ENCODE measurements at regions not wholly inside any gene's neighbourhood (a gene's known extent, or its start where the extent isn't known, plus 50 kb on each side); places are given as distances from the start of the nearest gene placed in this dataset.
"Not testable (repeated sequence)": the region's sequence is repeated elsewhere in the genome, so short reads cannot be mapped to it uniquely, and the experiment has no call there.

DNA sequence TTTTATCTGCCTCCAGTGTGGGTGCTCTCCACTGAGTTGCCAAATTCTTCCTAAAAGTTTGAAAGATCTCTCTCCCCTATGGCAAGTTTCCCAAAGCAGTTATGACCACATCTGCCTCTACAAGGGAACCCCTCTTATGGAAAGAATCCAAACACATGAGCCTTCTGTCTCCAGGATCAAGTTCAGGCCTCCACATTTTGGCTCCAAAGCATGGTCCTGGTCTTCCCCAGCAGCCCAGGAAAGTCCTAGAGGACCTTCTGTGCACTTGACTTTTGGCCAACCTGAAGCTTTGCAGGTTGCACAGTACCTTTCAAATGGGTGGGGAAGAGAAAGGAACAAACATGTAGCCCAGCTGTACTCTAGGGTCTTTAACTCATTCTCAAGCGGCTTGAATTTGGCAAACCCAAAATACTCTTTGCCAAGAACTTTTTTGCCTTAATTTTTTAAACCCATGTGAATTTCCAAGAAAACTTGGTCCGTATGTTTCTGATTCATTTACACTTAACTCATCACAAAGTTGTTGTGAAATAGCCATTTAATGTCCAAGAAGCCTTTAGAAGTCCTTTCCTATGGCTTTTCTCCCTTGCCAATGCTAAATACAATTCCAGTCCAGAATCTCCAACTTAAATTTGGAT, 240.1 kb upstream of the TBX18 start:
- no peak for DNase-seq

DNA sequence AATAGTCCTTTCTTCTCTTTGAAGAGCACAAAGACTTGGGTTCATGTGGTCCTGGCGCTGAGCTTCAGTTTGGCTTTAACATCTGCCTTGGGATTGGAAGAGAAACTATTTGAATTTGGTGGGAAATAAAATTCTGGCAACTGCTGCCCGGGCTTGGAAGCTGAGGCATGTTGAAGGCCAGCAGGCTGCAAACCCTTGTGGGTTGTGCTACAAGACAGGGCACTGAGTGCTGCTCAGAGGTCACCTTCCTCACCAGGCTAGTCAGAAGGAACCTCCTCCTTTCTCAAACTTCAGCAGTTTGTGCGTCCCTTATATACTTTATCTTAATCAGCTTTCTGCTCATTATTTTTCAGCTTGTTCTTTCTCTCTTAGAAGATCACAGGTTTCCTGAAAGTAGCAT, 238.4 kb upstream of the TBX18 start:
- no peak for DNase-seq

DNA sequence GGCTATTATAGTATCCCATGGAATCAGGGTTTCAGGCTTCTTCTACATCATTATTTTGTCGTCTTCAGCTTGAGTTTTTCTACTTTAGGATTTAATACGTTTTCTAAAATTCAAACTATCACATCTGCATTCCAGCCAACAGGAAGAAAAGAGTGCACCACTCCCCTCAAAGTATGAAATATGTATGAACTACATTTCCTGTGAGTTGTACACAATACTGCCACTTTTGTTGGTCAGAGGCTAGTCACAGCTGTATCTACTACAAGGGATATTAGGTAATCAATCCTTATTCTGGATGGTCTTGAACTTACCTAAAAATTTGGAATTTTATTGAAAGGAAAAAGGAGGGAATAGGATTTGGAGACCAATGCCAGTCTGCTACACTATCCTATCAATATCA, 235.6 kb upstream of the TBX18 start:
- no peak for DNase-seq

DNA sequence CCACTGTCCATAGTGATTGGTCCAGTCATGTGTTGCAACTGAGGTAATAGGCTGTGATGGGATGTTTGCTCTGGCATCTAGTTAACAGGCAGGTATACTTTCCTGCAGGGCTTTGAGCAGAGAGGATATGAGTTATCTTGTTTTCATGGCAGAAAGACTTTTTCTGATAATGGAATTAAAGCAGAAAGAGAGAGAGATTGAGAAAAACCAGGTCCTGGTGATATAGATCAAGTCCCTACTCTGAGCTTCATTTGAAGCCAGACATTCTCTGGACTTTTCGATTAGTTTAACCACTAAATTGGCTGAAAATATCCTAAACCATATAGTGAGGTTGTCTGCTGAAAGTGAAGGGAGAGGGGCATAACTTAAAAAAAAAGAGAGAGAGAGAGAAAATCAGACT, 233.8 kb upstream of the TBX18 start:
- DNase-seq, result no peak

DNA sequence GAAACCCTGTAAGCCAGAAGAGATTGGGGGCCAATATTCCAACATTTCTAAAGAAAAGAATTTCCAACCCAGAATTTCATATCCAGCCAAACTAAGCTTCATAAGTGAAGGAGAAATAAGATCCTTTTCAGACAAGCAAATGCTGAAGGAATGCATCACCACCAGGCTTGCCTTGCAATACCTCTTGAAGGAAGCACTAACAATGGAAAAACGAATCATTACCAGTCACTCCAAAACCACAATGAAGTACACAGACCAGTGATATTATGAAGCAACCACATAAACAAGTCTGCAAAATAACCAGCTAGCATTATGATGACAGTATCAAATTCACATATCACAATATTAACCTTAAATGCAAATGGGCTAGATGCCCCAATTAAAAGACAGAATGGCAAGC, 224.4 kb upstream of the TBX18 start:
- DNase-seq, result not testable (repeated sequence)

DNA sequence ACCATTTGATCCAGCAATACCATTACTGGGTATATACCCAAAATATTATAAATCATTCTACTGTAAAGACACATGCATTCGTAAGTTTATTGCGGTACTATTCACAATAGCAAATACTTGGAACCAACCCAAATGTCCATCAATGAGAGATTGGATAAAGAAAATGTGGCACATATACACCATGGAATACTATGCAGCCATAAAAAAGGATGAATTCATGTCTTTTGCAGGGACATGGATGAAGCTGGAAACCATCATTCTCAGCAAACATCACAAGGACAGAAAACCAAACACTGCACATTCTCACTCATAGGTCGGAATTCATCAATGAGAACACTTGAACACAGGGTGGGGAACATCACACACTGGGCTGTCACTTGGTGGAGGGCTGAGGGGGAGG, 221.1 kb upstream of the TBX18 start:
- DNase-seq, result not testable (repeated sequence)

DNA sequence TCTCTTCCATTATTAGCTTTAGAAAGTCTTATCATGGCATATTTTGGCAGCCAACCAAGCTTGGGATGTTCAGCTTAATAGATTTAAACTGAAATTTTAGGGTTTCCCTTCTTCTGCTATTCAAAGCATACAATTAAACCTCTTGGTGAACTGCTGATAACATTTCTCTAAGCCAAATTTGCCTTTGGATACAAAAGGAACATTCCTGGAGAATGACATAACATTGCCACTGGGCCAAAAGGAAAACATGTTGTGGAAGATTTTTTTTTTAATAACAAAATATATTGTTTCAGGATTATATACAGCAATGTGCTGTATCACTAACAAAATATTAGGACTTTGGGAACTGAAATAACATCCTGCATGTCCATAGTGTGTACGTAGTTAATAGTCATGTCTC, 215.1 kb upstream of the TBX18 start:
- no peak for DNase-seq

DNA sequence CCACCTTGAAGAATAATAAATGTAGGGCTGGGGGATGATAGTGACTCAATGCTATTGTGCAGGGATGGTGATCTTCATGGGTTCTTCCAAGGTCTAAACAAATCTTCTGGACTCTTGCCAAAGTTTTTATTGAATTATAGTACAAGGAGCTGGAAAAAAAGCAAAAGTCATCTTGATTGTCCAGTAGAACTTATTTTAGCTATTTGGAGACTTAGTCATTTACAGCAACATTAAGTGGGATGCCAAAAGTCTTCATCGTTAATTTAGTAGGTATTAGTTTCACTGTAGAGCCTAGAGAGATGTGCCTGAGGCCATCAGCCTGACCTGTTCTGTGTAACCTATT, 212.9 kb upstream of the TBX18 start:
- no peak for DNase-seq

DNA sequence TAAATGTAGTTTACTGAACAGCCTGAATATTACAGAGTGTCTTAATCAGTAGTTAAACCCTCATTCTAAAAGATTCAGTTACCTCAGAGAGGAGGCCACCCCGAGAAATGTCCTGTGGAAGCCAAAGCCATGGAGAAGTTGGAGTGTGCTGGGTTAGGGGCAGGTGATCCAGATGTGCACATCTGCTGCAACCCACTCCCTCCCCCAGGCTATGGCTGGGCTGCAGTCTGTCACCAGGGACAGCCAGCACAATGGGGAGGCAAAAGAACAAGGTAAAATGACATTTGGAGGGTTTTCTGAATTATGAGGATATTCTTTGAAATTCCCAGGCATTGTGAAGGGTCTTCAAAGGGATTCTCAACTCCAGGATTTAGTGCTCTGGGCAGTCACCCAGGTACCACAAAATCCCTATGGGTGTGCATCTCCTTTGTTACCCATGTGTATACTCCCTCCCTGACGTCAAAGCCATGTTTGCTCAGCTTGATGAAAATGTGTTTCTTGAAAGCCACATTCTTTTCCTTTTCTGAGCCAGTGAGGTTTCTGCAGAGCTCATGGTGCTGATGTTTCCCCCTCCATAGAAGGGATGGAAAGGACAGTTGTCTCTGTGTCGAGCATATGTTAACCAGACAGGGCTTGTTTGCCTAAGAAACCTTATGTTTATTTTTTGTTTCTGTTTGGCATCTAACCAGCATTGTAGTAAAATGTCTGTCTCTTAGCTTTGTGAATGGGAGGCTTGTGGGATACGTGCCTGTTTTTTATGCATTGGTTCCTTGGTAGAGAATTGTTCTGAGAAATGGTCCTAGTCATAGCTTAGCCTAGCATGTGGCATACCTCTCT, 212.3 kb upstream of the TBX18 start:
- no peak for DNase-seq

DNA sequence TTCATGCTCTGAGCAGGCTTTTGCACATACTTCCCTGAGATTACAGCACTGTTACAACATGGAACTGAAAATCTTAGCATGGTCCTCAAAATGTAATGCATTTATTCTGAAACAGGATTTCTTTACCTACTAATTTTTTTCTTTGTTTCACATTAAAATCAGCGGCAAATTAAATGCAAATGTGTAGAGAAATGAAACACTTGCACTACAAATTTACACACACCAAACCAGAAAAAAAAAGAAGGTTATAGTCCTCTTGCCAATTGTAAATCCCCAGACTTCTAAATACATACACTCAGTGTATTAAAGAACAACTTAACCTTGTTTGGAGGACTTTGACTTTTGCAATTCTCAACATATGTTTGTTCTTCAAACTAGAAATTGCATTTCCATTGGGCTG, 210.9 kb upstream of the TBX18 start:
- DNase-seq, result no peak

DNA sequence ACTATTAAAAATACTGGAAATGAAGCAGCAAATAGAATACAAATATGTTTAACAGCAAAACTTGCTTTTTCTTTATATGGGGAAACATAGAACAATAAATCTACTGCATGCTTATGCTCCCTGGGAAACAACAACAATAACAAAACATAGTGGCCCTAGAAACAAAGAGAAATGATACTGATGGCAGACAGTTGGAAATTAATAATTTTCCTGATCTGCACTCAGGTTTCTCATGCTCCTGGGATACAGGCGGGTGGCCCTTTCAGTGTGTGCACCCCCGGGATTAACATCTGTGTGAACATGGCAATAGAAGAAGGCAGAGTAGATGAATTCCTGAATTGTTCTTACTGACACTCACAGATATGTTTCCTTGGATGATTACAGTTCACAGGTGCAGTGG, 209.2 kb upstream of the TBX18 start:
- DNase-seq, result no peak

DNA sequence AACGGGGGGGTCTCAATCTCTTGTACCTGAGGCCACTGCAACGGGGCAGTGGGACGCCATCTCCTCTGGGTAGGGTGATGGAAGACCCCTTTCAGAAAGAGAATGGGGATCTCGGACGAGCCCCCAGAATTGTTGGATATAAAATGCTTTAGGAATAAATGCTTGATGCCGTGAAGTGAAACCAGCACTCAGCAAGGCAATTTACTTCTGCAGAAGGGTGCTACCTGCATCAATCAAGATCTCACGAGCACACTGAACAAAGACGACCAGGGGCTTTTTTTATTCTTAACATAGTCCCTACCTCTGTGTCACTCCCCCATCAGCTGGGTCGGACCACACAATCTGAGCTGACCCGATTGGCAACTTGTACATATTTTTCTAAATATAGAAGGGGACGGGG, 203.6 kb upstream of the TBX18 start:
- DNase-seq, result no peak

DNA sequence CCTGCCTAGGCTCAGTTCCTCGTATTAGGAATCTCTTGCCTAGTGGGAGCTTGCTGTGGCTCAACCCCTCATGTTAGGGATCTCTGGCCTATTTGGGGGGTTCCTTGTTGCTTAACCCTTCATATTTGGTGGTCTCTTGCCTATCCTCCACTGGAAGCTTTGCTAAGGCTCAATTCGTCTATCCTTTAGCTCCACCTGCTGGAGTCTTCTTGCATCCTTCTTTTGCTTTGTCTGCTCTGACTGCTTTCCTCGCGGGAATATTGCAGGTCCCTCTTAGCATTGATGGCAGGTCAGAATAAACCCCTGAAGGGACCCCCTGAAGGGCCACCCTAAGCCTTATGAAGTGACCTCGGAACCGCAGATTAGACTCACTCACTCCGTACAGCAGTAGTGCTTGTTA, 203.0 kb upstream of the TBX18 start:
- peak; percentile 22 for DNase-seq

DNA sequence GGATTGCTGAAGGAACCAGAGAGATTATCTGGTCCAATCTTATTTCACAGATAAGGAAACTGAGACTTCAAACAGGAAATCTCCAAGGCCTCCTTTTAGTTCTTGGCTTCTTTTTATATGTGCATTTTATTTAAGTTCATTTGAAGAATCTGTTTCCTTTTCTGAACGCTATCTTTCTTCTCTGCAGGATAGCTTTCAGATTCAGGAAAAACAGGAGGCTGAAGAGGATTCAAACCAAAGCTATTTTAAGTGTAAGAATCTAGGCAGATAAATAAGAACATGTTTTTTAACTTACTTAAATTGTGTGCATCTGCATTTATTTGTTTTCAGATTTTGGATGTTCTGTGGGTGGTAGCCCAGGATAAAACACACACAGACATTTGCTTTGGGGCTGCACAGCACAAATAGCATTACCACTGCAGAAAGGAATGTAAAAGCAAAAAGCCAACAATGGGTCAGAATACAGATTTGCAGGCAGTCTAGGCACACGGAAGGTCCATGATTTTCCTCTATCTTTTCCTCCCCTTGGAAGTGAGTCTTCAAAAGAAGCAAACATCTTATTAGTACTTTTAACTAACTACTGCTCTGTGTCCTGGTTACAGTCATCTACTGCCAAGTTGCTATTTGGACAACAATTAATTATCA, 188.8 kb upstream of the TBX18 start:
- DNase-seq, result no peak

DNA sequence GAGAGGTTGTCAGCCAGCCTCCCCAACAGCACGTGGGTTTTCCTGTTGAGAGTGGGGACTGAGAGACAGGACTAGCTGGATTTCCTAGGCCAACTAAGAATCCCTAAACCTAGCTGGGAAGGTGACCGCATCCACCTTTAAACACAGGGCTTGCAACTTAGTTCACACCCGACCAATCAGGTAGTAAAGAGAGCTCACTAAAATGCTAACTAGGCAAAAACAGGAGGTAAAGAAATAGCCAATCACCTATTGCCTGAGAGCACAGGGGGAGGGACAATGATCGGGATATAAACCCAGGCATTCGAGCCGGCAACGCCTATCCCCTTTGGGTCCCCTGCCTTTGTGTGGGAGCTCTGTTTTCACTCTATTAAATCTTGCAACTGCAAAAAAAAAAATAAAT, 180.5 kb upstream of the TBX18 start:
- not testable (repeated sequence) for DNase-seq

DNA sequence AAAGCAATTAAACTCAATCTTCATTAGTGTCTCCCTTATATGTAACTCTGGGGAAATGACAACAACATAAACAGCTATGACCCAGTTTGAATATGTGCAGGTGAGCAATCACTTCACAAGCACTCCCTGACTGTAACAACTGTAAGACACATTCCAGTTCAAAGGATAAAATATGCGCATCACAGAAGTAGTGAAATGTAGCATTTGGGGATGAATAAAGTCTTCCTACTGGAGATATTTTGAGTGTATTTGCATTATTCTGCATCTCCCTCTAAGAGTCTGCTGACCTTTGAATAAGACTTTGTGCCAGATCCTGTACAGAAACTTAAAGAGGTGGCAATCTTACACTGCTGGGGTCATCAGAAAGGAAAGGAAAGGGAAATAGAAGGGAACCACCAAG, 179.5 kb upstream of the TBX18 start:
- DNase-seq, result no peak

DNA sequence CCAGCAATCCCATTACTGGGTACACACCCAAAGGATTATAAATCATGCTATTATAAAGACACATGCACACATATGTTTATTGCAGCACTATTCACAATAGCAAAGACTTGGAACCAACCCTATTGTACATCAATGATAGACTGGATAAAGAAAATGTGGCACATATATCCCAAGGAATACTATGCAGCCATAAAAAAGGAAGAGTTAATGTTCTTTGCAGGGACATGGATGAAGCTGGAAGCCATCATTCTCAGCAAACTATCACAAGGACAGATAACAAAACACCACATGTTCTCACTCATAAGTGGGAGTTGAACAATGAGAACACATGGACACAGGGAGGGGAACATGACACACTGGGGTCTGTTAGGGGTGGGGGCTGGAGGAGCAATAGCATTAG, 177.2 kb upstream of the TBX18 start:
- DNase-seq, result not testable (repeated sequence)

DNA sequence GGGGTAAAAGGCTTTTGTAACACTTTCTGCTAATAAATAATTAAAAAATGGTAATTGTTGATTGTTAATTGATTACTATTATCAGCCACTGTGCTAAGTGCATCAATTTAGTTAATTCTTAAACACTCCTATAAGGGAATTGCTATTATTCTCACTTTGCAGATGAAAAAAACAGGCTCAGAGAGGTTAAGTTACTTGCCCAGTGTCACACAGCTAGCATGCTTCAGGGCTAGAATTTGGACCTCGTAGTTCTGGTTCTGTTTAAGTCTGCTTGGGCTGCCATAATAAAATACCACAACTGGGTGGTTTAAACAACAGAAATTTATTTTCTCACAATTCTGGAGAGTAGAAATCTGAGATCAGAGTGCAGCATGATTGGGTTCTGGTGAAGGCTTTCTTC, 164.8 kb upstream of the TBX18 start:
- DNase-seq, result no peak

DNA sequence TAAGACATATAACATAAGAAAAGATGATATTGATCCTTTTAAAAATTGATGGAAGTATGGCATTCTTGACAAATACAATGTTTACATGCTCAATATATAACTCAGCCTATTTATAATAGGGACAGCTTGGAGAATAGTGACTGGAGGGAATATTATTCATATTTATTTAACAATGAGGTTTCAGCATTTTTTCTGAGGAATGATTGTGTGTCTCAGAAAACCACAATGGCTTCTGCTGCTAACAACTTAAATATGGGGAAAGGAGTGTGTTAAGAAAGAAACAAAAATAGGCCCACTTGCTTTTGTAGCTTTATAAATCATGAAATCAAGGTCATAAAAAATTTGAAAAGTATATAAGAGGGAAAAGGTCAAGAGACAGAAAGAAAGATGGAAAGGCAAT, 163.2 kb upstream of the TBX18 start:
- DNase-seq, result no peak

DNA sequence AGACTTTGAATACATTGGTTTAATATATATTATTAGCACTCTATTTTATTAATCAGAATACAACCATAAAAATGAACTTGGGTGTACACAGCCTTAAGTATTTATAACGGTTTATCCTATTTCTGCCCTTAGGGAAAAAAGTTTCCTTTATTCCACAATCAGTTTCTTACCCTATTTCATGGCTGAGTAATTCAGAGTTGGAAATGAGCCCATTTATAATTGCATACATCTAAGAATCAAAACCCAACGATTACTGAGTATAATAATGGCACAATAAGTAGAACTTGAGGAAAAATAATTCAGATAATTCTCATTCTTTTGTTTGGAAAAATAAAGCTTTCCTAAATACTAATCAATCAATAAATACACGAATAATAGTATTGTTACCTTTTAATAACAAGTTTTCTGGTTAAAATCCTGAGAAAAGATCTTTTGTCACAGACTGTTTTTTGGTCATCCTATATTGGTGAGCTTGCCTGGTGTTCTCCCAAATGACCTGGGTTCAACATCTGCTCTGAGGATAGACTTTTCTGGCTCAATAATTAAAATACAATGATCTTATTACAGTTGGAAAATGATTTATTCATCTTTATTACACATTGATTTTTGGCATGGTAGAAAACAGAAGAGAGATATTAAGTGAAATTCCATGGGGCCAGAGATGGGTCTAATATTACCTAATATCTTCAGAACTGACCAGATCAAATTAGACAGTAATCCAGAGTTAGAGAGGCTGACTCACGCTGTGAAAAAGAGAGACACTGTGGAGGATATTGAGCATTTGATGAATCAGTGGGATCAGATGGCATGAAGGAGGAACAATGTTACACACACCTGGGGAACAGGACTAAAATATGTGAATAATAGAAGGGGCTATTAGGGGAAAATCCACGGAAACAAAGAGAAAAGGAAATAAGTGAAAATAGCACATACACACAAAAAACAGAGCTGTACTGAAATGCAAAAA, 162.1 kb upstream of the TBX18 start:
- DNase-seq, result no peak

DNA sequence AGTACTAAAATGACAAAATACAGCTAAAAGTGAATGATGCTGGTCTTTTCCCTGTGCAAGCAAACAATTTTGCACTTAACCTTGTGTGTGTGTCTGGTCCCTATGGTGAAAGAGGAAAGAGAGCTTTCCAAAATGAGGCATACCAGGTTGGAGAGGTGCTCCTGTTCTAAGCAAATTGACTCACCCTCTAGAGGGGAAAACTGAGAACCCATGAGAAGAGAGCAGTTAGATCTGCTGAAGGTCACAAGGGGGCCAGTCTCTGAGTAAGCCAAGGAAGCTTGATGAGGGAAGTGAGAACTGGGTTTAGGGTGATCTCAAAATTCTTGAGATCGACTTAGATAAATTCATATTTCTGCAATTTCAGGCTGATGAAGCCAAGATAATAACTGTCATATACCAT, 157.5 kb upstream of the TBX18 start:
- DNase-seq, result no peak

DNA sequence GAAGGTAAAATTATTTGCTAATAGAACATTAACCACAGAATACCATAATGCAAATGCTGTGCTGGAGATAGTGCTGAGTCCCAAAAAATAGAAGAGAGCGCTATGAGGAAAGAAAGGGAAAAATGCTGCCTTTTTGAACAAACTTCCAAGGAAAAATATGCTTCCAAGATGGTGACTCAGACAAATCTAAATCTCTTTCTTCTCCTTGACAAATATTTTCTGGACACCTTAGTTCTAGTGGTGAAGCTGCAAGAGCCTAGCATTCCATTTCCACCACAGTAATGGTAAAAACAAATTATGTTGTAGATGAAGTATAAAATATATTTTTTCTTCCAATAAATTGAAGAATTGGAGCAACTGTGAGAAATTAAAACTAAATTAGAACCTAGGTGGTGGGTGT, 155.6 kb upstream of the TBX18 start:
- no peak for DNase-seq

DNA sequence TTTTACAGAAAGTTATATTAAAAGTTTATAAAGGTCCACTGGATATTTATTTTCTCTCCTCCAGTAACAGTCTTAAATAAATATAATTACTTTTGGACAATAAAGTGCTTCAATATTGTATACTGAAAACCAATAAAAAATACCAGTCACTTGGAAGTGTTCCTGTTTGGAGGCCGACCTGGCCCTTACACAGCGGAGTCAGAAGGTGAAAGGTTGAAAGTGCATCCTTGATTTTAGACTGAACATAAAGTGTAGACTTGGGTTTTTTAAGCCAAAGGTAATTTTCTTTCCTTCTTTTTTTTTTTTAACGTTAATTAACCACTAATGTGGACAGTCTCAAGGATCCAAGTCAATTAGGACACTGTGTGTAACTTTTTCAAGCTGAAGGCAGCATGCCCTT, 152.3 kb upstream of the TBX18 start:
- no peak for DNase-seq

Data from NCI-H1694 treated with DMSO at 0.1 percent for 48 hours (cell line).